ENCODE measurements at regions not wholly inside any gene's neighbourhood (a gene's known extent, or its start where the extent isn't known, plus 50 kb on each side); places are given as distances from the start of the nearest gene placed in this dataset.

GRCh38 chr18:51908598-51908944 is 431.4 kb upstream of the DCC start:
- no peaks in the 10 kb centered on the region for H3K4me1 ChIP-seq
- intact Hi-C loops (cut with DNase I), result no loop called here
- H3K9me3 ChIP-seq, result no peaks in the 10 kb centered on the region
- TF ChIP-seq POLR2AphosphoS5 (IDR thresholded peaks at IDR 0.05; ENCODE audit: insufficient read depth in 1 of 2, low read depth in 1 of 2) (no peak), CTCF (IDR thresholded peaks at IDR 0.05) (no peak), POLR2A (IDR thresholded peaks at IDR 0.05) (no peak)
- H3K4me3 ChIP-seq, result no peak overlapping the region
- H3K27me3 ChIP-seq, result no peaks in the 10 kb centered on the region
- DNase-seq (ENCODE audit: extremely low spot score in 2 of 2), result no peak
- no peak overlapping the region for H3K27ac ChIP-seq
- no peaks in the 10 kb centered on the region for H3K36me3 ChIP-seq

- Histone ChIP-seq H3K27ac (no peak overlapping the region), H3K4me1 (no peaks in the 10 kb centered on the region), H3K9me3 (no peaks in the 10 kb centered on the region), H3K27me3 (no peaks in the 10 kb centered on the region), H3K36me3 (no peaks in the 10 kb centered on the region), H3K4me3 (no peak overlapping the region)
- no peak for DNase-seq (ENCODE audit: extremely low spot score in 2 of 2)
- intact Hi-C loops (cut with DNase I), result no loop called here
- no peak for TF ChIP-seq CTCF (IDR thresholded peaks at IDR 0.05)
- TF ChIP-seq POLR2AphosphoS5 (IDR thresholded peaks at IDR 0.05; ENCODE audit: insufficient read depth in 1 of 2, low read depth in 1 of 2), result no peak
- TF ChIP-seq POLR2A (IDR thresholded peaks at IDR 0.05), result no peak
Measured at GRCh38 chr18:51911584-51911983, 428.4 kb upstream of the DCC start.

GRCh38 chr18:51912381-51912780 is 427.6 kb upstream of the DCC start:
- Histone ChIP-seq H3K27ac (no peak overlapping the region), H3K36me3 (no peaks in the 10 kb centered on the region), H3K4me1 (no peaks in the 10 kb centered on the region), H3K27me3 (no peaks in the 10 kb centered on the region), H3K9me3 (no peaks in the 10 kb centered on the region), H3K4me3 (no peak overlapping the region)
- TF ChIP-seq CTCF (IDR thresholded peaks at IDR 0.05), result no peak
- no peak for TF ChIP-seq POLR2A (IDR thresholded peaks at IDR 0.05)
- TF ChIP-seq POLR2AphosphoS5 (IDR thresholded peaks at IDR 0.05; ENCODE audit: insufficient read depth in 1 of 2, low read depth in 1 of 2), result no peak
- intact Hi-C loops (cut with DNase I), result no loop called here
- no peak for DNase-seq (ENCODE audit: extremely low spot score in 2 of 2)

- H3K9me3 ChIP-seq, result no peaks in the 10 kb centered on the region
- no peak for DNase-seq (ENCODE audit: extremely low spot score in 2 of 2)
- H3K4me3 ChIP-seq, result no peak overlapping the region
- H3K27me3 ChIP-seq, result no peaks in the 10 kb centered on the region
- no peak for TF ChIP-seq CTCF (IDR thresholded peaks at IDR 0.05)
- no peak for TF ChIP-seq POLR2AphosphoS5 (IDR thresholded peaks at IDR 0.05; ENCODE audit: insufficient read depth in 1 of 2, low read depth in 1 of 2)
- TF ChIP-seq POLR2A (IDR thresholded peaks at IDR 0.05), result no peak
- intact Hi-C loops (cut with DNase I), result no loop called here
- no peaks in the 10 kb centered on the region for H3K36me3 ChIP-seq
- no peaks in the 10 kb centered on the region for H3K4me1 ChIP-seq
- H3K27ac ChIP-seq, result no peak overlapping the region
Measured at GRCh38 chr18:51915176-51915575, 424.8 kb upstream of the DCC start.

GRCh38 chr18:51921862-51922261 is 418.1 kb upstream of the DCC start:
- intact Hi-C loops (cut with DNase I), result no loop called here
- no peak for DNase-seq (ENCODE audit: extremely low spot score in 2 of 2)
- H3K4me1 ChIP-seq, result no peaks in the 10 kb centered on the region
- no peak overlapping the region for H3K4me3 ChIP-seq
- no peaks in the 10 kb centered on the region for H3K27me3 ChIP-seq
- TF ChIP-seq POLR2A (IDR thresholded peaks at IDR 0.05) (no peak), POLR2AphosphoS5 (IDR thresholded peaks at IDR 0.05; ENCODE audit: insufficient read depth in 1 of 2, low read depth in 1 of 2) (no peak), CTCF (IDR thresholded peaks at IDR 0.05) (no peak)
- no peak overlapping the region for H3K27ac ChIP-seq
- H3K9me3 ChIP-seq, result no peaks in the 10 kb centered on the region
- H3K36me3 ChIP-seq, result no peaks in the 10 kb centered on the region

All from vagina (tissue), 2 donors.